HUES48 (cell line): ENCODE measurements at regions not wholly inside any gene's neighbourhood (a gene's known extent, or its start where the extent isn't known, plus 50 kb on each side); places are given as distances from the start of the nearest gene placed in this dataset.

Source experiments
- H3K27ac ChIP-seq: one replicate; pipeline ENCODE4 v1.7.0; 2013; ENCODE audit warnings: low read depth, low read length, inconsistent platforms
- H3K27me3 ChIP-seq: 2 replicates; pipeline ENCODE4 v1.6.1; 2013; ENCODE audit warnings: mild to moderate bottlenecking, low read length; ENCODE audit not compliant: control insufficient read depth, insufficient read depth
- H3K36me3 ChIP-seq: 2 replicates; pipeline ENCODE4 v1.6.1; 2013; ENCODE audit warnings: low read length; ENCODE audit not compliant: control insufficient read depth, insufficient read depth
- H3K4me1 ChIP-seq: 2 replicates; pipeline ENCODE4 v1.6.1; 2013; ENCODE audit warnings: mild to moderate bottlenecking, low read length; ENCODE audit not compliant: control insufficient read depth, insufficient read depth
- H3K4me3 ChIP-seq: 2 replicates; pipeline ENCODE4 v1.5.1; 2013; ENCODE audit warnings: mild to moderate bottlenecking, low read depth, low read length
- H3K9ac ChIP-seq: 2 replicates; pipeline ENCODE4 v1.6.1; 2013; ENCODE audit warnings: mild to moderate bottlenecking, low read depth, low read length, moderate library complexity
- H3K9me3 ChIP-seq: 2 replicates; pipeline ENCODE4 v1.6.1; 2013; ENCODE audit warnings: low read length; ENCODE audit not compliant: control insufficient read depth, insufficient read depth

- peaks cover 79% of the 10 kb centered on the region for H3K27me3 ChIP-seq
- H3K9ac ChIP-seq = no peak overlapping the region
- peaks cover 5% of the 10 kb centered on the region; the same call in 1 of the 2 replicates for H3K4me1 ChIP-seq
- H3K9me3 ChIP-seq = no peaks in the 10 kb centered on the region
- no peak overlapping the region for H3K27ac ChIP-seq
- no peak overlapping the region for H3K4me3 ChIP-seq
- no peaks in the 10 kb centered on the region for H3K36me3 ChIP-seq
Observed at GRCh38 chrX:120819126-120819525, 56.5 kb downstream of the CT47B1 start.

GRCh38 chrX:120813982-120814381 is 61.7 kb downstream of the CT47B1 start:
- peaks cover 7% of the 10 kb centered on the region for H3K9me3 ChIP-seq
- peaks cover 81% of the 10 kb centered on the region for H3K27me3 ChIP-seq
- H3K4me1 ChIP-seq = peaks cover 5% of the 10 kb centered on the region; the same call in 1 of the 2 replicates
- H3K4me3 ChIP-seq = no peak overlapping the region
- no peak overlapping the region for H3K27ac ChIP-seq
- no peaks in the 10 kb centered on the region for H3K36me3 ChIP-seq
- no peak overlapping the region for H3K9ac ChIP-seq

- no peaks in the 10 kb centered on the region for H3K36me3 ChIP-seq
- H3K9me3 ChIP-seq = no peaks in the 10 kb centered on the region
- no peak overlapping the region for H3K9ac ChIP-seq
- peaks cover 89% of the 10 kb centered on the region for H3K27me3 ChIP-seq
- no peak overlapping the region for H3K27ac ChIP-seq
- no peak overlapping the region for H3K4me3 ChIP-seq
- no peaks in the 10 kb centered on the region for H3K4me1 ChIP-seq
Observed at GRCh38 chrX:120801426-120801825, 74.2 kb downstream of the CT47B1 start.

- Histone ChIP-seq H3K9ac (no peak overlapping the region), H3K9me3 (no peaks in the 10 kb centered on the region), H3K4me1 (no peaks in the 10 kb centered on the region), H3K27me3 (peaks cover 88% of the 10 kb centered on the region), H3K4me3 (no peak overlapping the region), H3K36me3 (no peaks in the 10 kb centered on the region), H3K27ac (no peak overlapping the region)
Observed at GRCh38 chrX:120797188-120797851, 78.3 kb downstream of the CT47B1 start.

- H3K27me3 ChIP-seq = peaks cover 86% of the 10 kb centered on the region
- H3K4me3 ChIP-seq = no peak overlapping the region
- no peaks in the 10 kb centered on the region for H3K4me1 ChIP-seq
- H3K9ac ChIP-seq = no peak overlapping the region
- no peak overlapping the region for H3K27ac ChIP-seq
- no peaks in the 10 kb centered on the region for H3K36me3 ChIP-seq
- H3K9me3 ChIP-seq = no peaks in the 10 kb centered on the region
Observed at GRCh38 chrX:120795301-120795700, 80.4 kb downstream of the CT47B1 start.

GRCh38 chrX:120794525-120794975 is 81.1 kb downstream of the CT47B1 start:
- H3K27me3 ChIP-seq = peaks cover 80% of the 10 kb centered on the region
- H3K4me3 ChIP-seq = no peak overlapping the region
- no peaks in the 10 kb centered on the region for H3K36me3 ChIP-seq
- no peaks in the 10 kb centered on the region for H3K4me1 ChIP-seq
- no peaks in the 10 kb centered on the region for H3K9me3 ChIP-seq
- H3K9ac ChIP-seq = no peak overlapping the region
- no peak overlapping the region for H3K27ac ChIP-seq

- H3K27me3 ChIP-seq = peaks cover 65% of the 10 kb centered on the region
- no peak overlapping the region for H3K4me3 ChIP-seq
- no peaks in the 10 kb centered on the region for H3K4me1 ChIP-seq
- H3K36me3 ChIP-seq = no peaks in the 10 kb centered on the region
- H3K9me3 ChIP-seq = no peaks in the 10 kb centered on the region
- H3K9ac ChIP-seq = no peak overlapping the region
- H3K27ac ChIP-seq = no peak overlapping the region
Observed at GRCh38 chrX:120793098-120793497, 82.6 kb downstream of the CT47B1 start.

- Histone ChIP-seq H3K27ac (no peak overlapping the region), H3K4me1 (no peaks in the 10 kb centered on the region), H3K4me3 (no peak overlapping the region), H3K9ac (no peak overlapping the region), H3K27me3 (peaks cover 56% of the 10 kb centered on the region), H3K9me3 (no peaks in the 10 kb centered on the region), H3K36me3 (no peaks in the 10 kb centered on the region)
Observed at GRCh38 chrX:120791013-120791643, 84.5 kb downstream of the CT47B1 start.

GRCh38 chrX:120790552-120790951 is 85.1 kb downstream of the CT47B1 start:
- H3K4me3 ChIP-seq = no peak overlapping the region
- H3K4me1 ChIP-seq = no peaks in the 10 kb centered on the region
- no peak overlapping the region for H3K27ac ChIP-seq
- H3K9ac ChIP-seq = no peak overlapping the region
- H3K36me3 ChIP-seq = no peaks in the 10 kb centered on the region
- no peaks in the 10 kb centered on the region for H3K9me3 ChIP-seq
- H3K27me3 ChIP-seq = peaks cover 56% of the 10 kb centered on the region

GRCh38 chrX:120790118-120790517 is 85.5 kb downstream of the CT47B1 start:
- H3K9me3 ChIP-seq = no peaks in the 10 kb centered on the region
- no peak overlapping the region for H3K27ac ChIP-seq
- H3K27me3 ChIP-seq = peaks cover 56% of the 10 kb centered on the region
- H3K9ac ChIP-seq = no peak overlapping the region
- H3K4me3 ChIP-seq = no peak overlapping the region
- H3K4me1 ChIP-seq = no peaks in the 10 kb centered on the region
- no peaks in the 10 kb centered on the region for H3K36me3 ChIP-seq

GRCh38 chrX:120781403-120781802 is 94.3 kb downstream of the CT47B1 start:
- Histone ChIP-seq H3K36me3 (no peaks in the 10 kb centered on the region), H3K4me1 (no peaks in the 10 kb centered on the region), H3K4me3 (no peak overlapping the region), H3K9ac (no peak overlapping the region), H3K27me3 (peaks cover 23% of the 10 kb centered on the region), H3K27ac (no peak overlapping the region), H3K9me3 (no peaks in the 10 kb centered on the region)
